ENCODE measurements at regions not wholly inside any gene's neighbourhood (a gene's known extent, or its start where the extent isn't known, plus 50 kb on each side); places are given as distances from the start of the nearest gene placed in this dataset.

GRCh38 chr6:6843057-6843627 is 254.6 kb downstream of the LY86 start:
- no peak for DNase-seq

GRCh38 chr6:6843777-6844176 is 255.3 kb downstream of the LY86 start:
- no peak for DNase-seq

- no peak for DNase-seq
Observed at GRCh38 chr6:6844530-6844929, 256.0 kb downstream of the LY86 start.

- no peak for DNase-seq
Observed at GRCh38 chr6:6845603-6846002, 257.1 kb downstream of the LY86 start.

- DNase-seq: no peak
Observed at GRCh38 chr6:6847591-6847990, 259.1 kb downstream of the LY86 start.

GRCh38 chr6:6851059-6851948 is 256.5 kb upstream of the RREB1 start:
- peak; percentile 47 to 60 (median 57) for DNase-seq

GRCh38 chr6:6851949-6852261 is 255.9 kb upstream of the RREB1 start:
- DNase-seq: no peak

- peak; percentile 91 to 94 (median 93) for DNase-seq
Observed at GRCh38 chr6:6856538-6857523, 250.9 kb upstream of the RREB1 start.

- no peak for DNase-seq
Observed at GRCh38 chr6:6857528-6857927, 250.2 kb upstream of the RREB1 start.

- peak; percentile 76 to 93 (median 87) for DNase-seq
Observed at GRCh38 chr6:6858533-6858982, 249.2 kb upstream of the RREB1 start.

GRCh38 chr6:6859105-6859504 is 248.7 kb upstream of the RREB1 start:
- DNase-seq: no peak

GRCh38 chr6:6859722-6860121 is 248.0 kb upstream of the RREB1 start:
- DNase-seq: no peak

GRCh38 chr6:6860863-6861262 is 246.9 kb upstream of the RREB1 start:
- DNase-seq: peak in 1 of 3 donors; percentile 49

GRCh38 chr6:6861351-6861894 is 246.3 kb upstream of the RREB1 start:
- no peak for DNase-seq

GRCh38 chr6:6861995-6862394 is 245.8 kb upstream of the RREB1 start:
- DNase-seq: no peak

GRCh38 chr6:6863970-6864639 is 243.7 kb upstream of the RREB1 start:
- DNase-seq: peak; percentile 32 to 65 (median 48)

GRCh38 chr6:6865611-6866010 is 242.2 kb upstream of the RREB1 start:
- peak; percentile 53 to 60 (median 54) for DNase-seq

GRCh38 chr6:6866656-6867403 is 240.9 kb upstream of the RREB1 start:
- DNase-seq: no peak

- DNase-seq: no peak
Observed at GRCh38 chr6:6867404-6867799, 240.4 kb upstream of the RREB1 start.

- no peak for DNase-seq
Observed at GRCh38 chr6:6869094-6869493, 238.7 kb upstream of the RREB1 start.

- DNase-seq: peak in 2 of 3 donors; percentile 60
Observed at GRCh38 chr6:6870921-6871320, 236.8 kb upstream of the RREB1 start.

Data from suppressor macrophage treated with lipopolysaccharide for 1 hour (primary cell).